ENCODE measurements at regions not wholly inside any gene's neighbourhood (a gene's known extent, or its start where the extent isn't known, plus 50 kb on each side); places are given as distances from the start of the nearest gene placed in this dataset.
"Not testable (repeated sequence)": the region's sequence is repeated elsewhere in the genome, so short reads cannot be mapped to it uniquely, and the experiment has no call there.

DNA sequence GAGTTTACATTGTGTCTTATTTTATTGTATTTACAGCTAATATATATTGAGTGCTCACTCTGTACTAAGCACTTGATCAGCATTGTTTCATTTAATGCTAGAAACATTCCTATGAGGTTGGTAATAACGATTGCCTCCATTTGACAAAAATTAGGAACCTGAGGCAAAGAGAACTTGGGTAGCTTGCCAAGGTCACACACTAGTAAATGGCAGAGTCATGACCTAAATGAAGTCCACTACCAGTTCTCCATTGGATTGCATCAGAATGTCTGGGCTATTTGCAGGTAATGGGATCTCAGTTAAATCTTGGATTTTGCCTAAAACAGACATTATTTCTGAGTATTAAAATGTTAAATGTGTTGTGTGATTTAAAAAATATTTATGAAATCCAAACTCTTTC is 65.8 kb upstream of the CRIM1 start:
- Histone ChIP-seq H3K4me3 (ENCODE audit: low read depth, low read length) (no peak overlapping the region), H3K27ac (no peak overlapping the region), H3K36me3 (replicated peaks) (no peaks in the 10 kb centered on the region), H3K27me3 (replicated peaks) (no peaks in the 10 kb centered on the region)
- no peak for DNase-seq
- in situ Hi-C loops (cut with HindIII; ENCODE audit: low pct_ligation_motif_present, low sequenced_read_pairs) = no loop called here
- TF ChIP-seq, protein P1, sequence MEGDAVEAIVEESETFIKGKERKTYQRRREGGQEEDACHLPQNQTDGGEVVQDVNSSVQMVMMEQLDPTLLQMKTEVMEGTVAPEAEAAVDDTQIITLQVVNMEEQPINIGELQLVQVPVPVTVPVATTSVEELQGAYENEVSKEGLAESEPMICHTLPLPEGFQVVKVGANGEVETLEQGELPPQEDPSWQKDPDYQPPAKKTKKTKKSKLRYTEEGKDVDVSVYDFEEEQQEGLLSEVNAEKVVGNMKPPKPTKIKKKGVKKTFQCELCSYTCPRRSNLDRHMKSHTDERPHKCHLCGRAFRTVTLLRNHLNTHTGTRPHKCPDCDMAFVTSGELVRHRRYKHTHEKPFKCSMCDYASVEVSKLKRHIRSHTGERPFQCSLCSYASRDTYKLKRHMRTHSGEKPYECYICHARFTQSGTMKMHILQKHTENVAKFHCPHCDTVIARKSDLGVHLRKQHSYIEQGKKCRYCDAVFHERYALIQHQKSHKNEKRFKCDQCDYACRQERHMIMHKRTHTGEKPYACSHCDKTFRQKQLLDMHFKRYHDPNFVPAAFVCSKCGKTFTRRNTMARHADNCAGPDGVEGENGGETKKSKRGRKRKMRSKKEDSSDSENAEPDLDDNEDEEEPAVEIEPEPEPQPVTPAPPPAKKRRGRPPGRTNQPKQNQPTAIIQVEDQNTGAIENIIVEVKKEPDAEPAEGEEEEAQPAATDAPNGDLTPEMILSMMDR (IDR thresholded peaks at IDR 0.05; ENCODE audit: low read depth, low read length, missing control alignments) = no peak

DNA sequence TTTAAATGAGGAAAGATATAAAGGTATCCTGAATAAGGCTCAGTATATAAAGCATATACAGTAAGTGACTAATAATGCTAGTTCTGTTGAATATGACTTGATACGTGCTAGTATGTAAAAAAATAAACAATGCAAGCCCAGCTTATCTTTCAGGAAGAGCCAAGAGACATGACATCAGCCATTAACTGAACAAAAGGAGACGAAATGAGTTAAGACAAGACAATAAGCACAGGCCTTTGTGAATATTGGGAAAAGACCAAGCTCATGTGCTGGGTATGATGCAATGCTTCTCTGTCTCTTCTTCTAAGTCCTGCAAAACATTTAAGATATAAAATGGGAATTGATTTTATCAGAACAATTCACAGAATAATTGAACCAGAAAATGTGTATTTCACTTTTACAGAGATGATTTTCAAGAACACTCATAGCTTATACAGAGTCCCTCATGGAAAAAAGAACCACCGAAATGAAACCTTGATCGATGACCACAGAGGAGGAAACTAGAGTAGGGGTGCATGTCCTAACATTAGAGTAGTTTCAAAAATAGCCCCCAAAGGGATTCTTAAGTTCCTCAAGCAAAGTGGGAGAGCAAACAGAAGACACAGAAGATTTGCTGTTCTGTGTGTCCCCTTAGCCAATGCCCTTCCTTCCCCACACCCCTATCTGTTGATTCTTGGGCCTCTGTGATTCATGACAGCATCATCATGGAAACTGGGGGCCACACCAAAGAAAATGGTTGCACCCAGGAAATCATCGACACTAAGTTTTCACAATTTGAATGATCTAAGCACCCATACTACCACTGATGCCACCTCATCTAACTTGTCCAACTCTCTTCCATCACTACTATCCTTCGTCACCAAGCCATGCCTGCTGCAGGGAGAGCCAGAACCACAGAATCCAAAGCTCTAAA is 68.0 kb upstream of the CRIM1 start:
- TF ChIP-seq, protein P1 (IDR thresholded peaks at IDR 0.05; ENCODE audit: low read depth, low read length, missing control alignments) = no peak
- H3K36me3 ChIP-seq (replicated peaks) = no peaks in the 10 kb centered on the region
- no peak overlapping the region for H3K4me3 ChIP-seq (ENCODE audit: low read depth, low read length)
- in situ Hi-C loops (cut with HindIII; ENCODE audit: low pct_ligation_motif_present, low sequenced_read_pairs) = no loop called here
- peak overlapping the region; percentile 54 for H3K27ac ChIP-seq
- no peaks in the 10 kb centered on the region for H3K27me3 ChIP-seq (replicated peaks)
- DNase-seq = peak; percentile 62

DNA sequence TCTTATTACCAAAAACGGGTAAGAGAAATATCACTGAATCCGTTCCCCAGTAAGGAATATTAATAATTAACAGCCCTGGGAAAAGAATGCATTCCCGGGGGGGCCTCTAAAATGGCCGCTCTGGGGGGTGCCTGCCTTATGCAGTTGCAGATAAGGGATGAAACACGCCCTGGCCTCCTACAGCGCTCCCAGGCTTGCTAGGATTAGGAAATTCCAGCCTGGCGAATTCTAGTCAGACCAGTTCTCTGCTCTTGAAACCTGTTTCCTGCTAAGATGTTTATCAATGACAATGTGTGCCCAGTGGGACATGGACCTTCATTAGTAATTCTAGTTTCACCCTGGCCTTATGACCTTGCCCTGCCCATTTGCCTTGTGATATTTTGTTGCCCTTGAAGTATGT is 76.1 kb upstream of the CRIM1 start:
- H3K36me3 ChIP-seq (replicated peaks); H3K27ac ChIP-seq; DNase-seq; in situ Hi-C loops (cut with HindIII; ENCODE audit: low pct_ligation_motif_present, low sequenced_read_pairs); H3K27me3 ChIP-seq (replicated peaks); H3K4me3 ChIP-seq (ENCODE audit: low read depth, low read length): not testable (repeated sequence)

DNA sequence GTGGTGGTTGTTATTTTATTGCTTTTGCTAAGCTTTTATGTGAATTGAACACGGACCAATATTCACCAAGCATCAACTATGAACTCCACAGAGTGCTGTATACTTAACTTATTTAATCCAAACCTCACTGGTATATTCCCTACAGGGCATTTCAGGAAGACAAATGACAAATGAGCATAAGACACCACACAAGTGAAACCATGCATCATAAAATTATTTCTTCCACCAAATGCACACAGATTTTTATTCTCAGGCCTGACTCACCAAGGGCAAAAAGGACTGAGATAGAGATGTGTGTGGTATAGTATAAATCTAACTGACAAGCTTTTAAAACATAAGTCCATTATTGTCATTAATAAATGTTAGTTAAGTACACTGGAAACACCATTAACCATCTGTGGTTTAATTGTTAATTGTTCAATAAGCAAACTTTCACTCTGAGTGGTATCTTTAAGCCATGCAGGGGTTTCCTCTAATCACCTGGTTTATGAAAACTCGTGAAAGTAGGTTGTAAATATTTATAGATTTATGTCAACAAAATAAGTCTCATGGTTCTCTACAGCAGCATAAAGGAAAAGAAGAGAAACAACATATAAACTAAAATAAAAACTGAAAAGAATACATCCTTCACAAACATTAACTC is 77.6 kb upstream of the CRIM1 start:
- no peak for DNase-seq
- H3K36me3 ChIP-seq (replicated peaks) = no peaks in the 10 kb centered on the region
- in situ Hi-C loops (cut with HindIII; ENCODE audit: low pct_ligation_motif_present, low sequenced_read_pairs) = no loop called here
- TF ChIP-seq, protein P1 (IDR thresholded peaks at IDR 0.05; ENCODE audit: low read depth, low read length, missing control alignments) = no peak
- H3K4me3 ChIP-seq (ENCODE audit: low read depth, low read length) = no peak overlapping the region
- no peaks in the 10 kb centered on the region for H3K27me3 ChIP-seq (replicated peaks)
- no peak overlapping the region for H3K27ac ChIP-seq

DNA sequence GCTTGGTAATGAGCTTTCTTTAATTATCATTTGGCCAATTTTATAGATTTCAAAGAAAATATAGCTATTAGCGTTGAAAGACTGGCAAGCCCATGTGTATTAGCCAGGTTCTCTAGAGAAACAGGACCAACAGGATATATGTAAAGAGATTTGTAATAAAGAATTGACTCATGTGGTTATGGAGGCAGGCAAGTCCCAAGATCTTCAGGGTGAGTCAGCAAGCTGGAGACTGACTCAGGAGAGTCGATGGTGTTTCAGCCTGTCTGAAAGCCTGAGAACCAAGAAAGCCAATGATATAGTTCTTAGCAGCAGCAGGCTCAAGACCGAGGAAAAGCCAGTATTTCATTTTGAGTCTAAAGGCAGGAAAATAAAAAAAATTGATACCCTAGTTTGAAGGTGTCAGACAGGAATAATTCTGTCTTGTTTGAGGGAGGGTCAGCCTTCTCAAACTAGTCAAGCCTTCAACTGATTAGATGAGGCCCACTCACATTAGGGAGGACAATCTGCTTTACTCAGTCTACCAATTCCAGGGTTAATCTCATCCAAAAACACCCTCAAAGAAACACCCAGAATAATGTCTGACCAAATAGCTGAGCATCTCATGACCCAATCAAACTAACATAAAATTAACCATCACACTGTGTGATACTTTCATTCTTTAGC is 78.3 kb upstream of the CRIM1 start:
- peak; percentile 95 for DNase-seq
- no peaks in the 10 kb centered on the region for H3K27me3 ChIP-seq (replicated peaks)
- H3K36me3 ChIP-seq (replicated peaks) = no peaks in the 10 kb centered on the region
- in situ Hi-C loops (cut with HindIII; ENCODE audit: low pct_ligation_motif_present, low sequenced_read_pairs) = no loop called here
- H3K4me3 ChIP-seq (ENCODE audit: low read depth, low read length) = no peak overlapping the region
- H3K27ac ChIP-seq = no peak overlapping the region
- TF ChIP-seq, protein P1 (IDR thresholded peaks at IDR 0.05; ENCODE audit: low read depth, low read length, missing control alignments) = no peak

DNA sequence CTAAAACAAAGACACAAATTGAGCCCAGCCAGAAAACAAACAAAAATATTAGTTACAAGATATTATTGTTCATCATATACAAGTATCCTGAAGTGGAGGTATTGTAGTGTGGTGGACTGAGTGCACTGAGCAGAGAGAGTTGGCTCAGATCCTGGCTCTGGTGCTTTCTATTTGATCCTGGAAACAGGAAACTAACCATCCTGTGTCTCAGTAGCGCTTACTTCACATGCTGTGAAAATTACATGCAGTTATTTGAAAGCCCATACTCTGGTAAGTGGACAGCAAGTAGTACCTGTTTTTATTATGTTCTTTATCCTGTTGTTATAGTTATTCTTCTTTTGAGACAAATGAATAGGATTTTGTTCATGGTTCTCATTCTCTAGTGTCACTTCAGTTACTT is 84.3 kb upstream of the CRIM1 start:
- TF ChIP-seq, protein P1 (IDR thresholded peaks at IDR 0.05; ENCODE audit: low read depth, low read length, missing control alignments) = no peak
- H3K4me3 ChIP-seq (ENCODE audit: low read depth, low read length) = no peak overlapping the region
- DNase-seq = no peak

More for the DNA sequence above, 84.3 kb upstream of the CRIM1 start:
- in situ Hi-C loops (cut with HindIII; ENCODE audit: low pct_ligation_motif_present, low sequenced_read_pairs) = no loop called here
- no peaks in the 10 kb centered on the region for H3K27me3 ChIP-seq (replicated peaks)
- no peak overlapping the region for H3K27ac ChIP-seq
- no peaks in the 10 kb centered on the region for H3K36me3 ChIP-seq (replicated peaks)

Data from brain microvascular endothelial cell (primary cell).